ENCODE measurements at regions not wholly inside any gene's neighbourhood (a gene's known extent, or its start where the extent isn't known, plus 50 kb on each side); places are given as distances from the start of the nearest gene placed in this dataset.

DNA sequence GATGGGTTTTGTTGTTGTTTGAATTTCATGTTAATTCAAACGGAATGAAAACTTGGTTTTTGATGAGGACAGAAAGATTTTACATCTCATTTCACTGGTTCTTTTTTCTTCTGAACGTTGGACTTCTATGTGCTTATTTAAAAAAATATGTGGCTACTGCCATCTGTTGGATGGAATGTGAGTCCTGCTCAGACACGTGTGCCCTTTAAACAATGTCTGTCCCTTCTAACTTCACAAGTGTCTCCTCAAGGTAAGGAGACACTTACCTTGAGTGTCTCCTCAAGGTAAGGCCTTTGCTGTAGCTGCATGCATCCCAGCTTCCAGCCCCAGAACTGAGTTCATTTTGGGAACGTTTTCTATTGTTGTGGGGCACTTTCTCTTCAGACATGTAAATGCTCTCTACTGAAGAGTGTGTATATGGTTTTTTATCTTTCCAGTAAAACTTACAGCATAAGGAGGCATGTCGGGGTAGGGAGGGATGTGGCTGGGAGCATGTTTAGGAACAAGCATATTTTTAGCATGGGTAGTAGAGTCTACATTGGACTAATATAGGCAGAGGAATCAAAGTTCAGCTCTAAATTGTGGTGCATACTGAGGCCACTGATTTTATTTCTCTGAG, 63.1 kb upstream of the UBE3A start:
- TF ChIP-seq POLR2A (IDR thresholded peaks at IDR 0.05) = no peak
- TF ChIP-seq, protein P1, sequence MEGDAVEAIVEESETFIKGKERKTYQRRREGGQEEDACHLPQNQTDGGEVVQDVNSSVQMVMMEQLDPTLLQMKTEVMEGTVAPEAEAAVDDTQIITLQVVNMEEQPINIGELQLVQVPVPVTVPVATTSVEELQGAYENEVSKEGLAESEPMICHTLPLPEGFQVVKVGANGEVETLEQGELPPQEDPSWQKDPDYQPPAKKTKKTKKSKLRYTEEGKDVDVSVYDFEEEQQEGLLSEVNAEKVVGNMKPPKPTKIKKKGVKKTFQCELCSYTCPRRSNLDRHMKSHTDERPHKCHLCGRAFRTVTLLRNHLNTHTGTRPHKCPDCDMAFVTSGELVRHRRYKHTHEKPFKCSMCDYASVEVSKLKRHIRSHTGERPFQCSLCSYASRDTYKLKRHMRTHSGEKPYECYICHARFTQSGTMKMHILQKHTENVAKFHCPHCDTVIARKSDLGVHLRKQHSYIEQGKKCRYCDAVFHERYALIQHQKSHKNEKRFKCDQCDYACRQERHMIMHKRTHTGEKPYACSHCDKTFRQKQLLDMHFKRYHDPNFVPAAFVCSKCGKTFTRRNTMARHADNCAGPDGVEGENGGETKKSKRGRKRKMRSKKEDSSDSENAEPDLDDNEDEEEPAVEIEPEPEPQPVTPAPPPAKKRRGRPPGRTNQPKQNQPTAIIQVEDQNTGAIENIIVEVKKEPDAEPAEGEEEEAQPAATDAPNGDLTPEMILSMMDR (IDR thresholded peaks at IDR 0.05) = peak; percentile 35 to 96 (median 78)

All from thyroid gland (tissue), 4 donors.